Cardiac muscle cell (in vitro differentiated cells and primary cell): ENCODE measurements at regions not wholly inside any gene's neighbourhood (a gene's known extent, or its start where the extent isn't known, plus 50 kb on each side); places are given as distances from the start of the nearest gene placed in this dataset.

Experiments
- DNase-seq, 2 donors: peaks; one replicate each; pipeline versions ENCODE4 v3.0.0 to v3.0.0-alpha.2; 2010 to 2017; ENCODE audit warnings: low read depth in 1 of 2, low spot score in 1 of 2
- H3K27ac ChIP-seq: fragments of 200-600 bp; sonication (generic); 2 replicates; pipeline ENCODE4 v1.5.1; 2016
- H3K27me3 ChIP-seq: fragments of 200-600 bp; sonication (generic); 2 replicates; pipeline ENCODE4 v1.6.0; 2016; ENCODE audit warnings: control low read depth
- H3K36me3 ChIP-seq: fragments of 200-600 bp; sonication (generic); 2 replicates; pipeline ENCODE4 v1.5.1; 2016; ENCODE audit warnings: control low read depth
- H3K4me1 ChIP-seq: fragments of 200-600 bp; sonication (generic); 2 replicates; pipeline ENCODE4 v1.8.1; 2017; ENCODE audit warnings: low read depth, mild to moderate bottlenecking, mixed run types
- H3K4me3 ChIP-seq: fragments of 200-600 bp; sonication (generic); 2 replicates; pipeline ENCODE4 v1.5.1; 2016; ENCODE audit warnings: mild to moderate bottlenecking
- H3K9me3 ChIP-seq: fragments of 200-600 bp; sonication (generic); 2 replicates; pipeline ENCODE4 v1.5.1; 2017; ENCODE audit warnings: low read depth, mild to moderate bottlenecking, control low read depth
- TF ChIP-seq, protein P1 (sequence below): IDR thresholded peaks from 2 replicates; pipeline ENCODE4 v1.5.1; 2012; ENCODE audit warnings: low read depth, mild to moderate bottlenecking, low read length

DNA sequence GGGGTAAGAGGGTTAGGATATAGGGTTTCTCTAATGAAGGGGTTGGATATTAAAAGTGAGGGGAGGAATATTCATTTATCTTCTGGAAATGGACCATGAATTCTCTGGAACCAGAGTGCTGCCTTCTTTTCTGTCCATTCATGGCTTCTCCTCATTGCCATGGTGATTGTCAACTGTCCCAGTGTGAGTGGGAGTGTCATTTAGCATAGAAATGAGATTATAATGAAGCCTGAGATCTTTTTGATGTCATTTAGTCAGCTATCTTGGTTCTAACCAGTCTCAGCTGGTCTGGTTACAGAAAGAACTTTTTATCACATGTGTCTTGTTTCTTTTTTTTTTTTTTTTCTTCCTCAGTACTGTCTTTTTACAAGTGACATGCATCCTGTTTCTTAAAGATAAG is 497.3 kb upstream of the PITX2 start:
- H3K4me3 ChIP-seq = no peak overlapping the region
- no peaks in the 10 kb centered on the region for H3K9me3 ChIP-seq
- H3K27ac ChIP-seq = no peak overlapping the region
- no peaks in the 10 kb centered on the region for H3K36me3 ChIP-seq
- H3K27me3 ChIP-seq = no peaks in the 10 kb centered on the region
- TF ChIP-seq, protein P1, sequence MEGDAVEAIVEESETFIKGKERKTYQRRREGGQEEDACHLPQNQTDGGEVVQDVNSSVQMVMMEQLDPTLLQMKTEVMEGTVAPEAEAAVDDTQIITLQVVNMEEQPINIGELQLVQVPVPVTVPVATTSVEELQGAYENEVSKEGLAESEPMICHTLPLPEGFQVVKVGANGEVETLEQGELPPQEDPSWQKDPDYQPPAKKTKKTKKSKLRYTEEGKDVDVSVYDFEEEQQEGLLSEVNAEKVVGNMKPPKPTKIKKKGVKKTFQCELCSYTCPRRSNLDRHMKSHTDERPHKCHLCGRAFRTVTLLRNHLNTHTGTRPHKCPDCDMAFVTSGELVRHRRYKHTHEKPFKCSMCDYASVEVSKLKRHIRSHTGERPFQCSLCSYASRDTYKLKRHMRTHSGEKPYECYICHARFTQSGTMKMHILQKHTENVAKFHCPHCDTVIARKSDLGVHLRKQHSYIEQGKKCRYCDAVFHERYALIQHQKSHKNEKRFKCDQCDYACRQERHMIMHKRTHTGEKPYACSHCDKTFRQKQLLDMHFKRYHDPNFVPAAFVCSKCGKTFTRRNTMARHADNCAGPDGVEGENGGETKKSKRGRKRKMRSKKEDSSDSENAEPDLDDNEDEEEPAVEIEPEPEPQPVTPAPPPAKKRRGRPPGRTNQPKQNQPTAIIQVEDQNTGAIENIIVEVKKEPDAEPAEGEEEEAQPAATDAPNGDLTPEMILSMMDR = no peak
- DNase-seq = no peak
- no peaks in the 10 kb centered on the region for H3K4me1 ChIP-seq

DNA sequence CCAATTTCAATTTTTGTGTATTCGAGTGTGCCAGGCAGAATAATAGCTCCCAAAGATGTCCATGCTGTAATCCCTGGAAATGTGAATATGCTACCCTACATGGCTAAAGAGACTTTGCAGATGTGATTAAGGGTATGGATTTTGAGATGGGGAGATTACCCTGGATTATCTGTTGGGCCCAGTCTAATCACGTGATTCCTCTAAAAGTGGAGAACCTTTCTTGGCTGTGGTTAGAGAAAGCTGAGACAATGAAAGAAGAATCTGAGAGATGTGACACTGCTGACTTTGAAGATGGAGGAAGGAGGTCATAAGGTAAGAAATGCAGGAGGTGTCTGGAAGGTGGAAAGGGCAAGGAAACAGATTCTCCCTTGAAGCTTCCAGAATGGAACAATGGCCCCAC is 503.5 kb upstream of the PITX2 start:
- Histone ChIP-seq H3K27ac (no peak overlapping the region), H3K27me3 (no peaks in the 10 kb centered on the region), H3K4me1 (no peaks in the 10 kb centered on the region), H3K36me3 (no peaks in the 10 kb centered on the region), H3K4me3 (no peak overlapping the region), H3K9me3 (no peaks in the 10 kb centered on the region)
- no peak for DNase-seq
- TF ChIP-seq, protein P1 = no peak

DNA sequence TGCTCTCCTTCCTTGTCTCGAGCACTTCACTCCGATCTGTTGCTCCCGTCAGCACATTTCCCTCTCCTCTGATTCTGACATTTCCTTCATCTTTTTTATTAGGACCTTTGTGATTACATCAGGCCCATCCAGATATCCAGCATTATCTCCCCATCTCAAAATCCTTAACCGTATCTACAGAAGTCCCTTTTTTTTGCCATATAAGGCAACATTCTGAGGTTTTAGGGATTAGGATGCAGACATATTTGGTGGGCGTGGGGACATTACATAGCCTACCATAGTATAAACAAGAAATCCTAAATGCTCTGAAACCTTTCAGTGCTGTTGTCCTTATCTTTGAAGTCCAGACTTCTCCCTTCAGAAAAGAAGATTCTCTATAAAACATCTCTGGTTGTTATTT is 505.0 kb upstream of the PITX2 start:
- Histone ChIP-seq H3K4me3 (no peak overlapping the region), H3K36me3 (no peaks in the 10 kb centered on the region), H3K27me3 (no peaks in the 10 kb centered on the region), H3K27ac (no peak overlapping the region), H3K4me1 (no peaks in the 10 kb centered on the region), H3K9me3 (no peaks in the 10 kb centered on the region)
- TF ChIP-seq, protein P1 = no peak
- DNase-seq = no peak

DNA sequence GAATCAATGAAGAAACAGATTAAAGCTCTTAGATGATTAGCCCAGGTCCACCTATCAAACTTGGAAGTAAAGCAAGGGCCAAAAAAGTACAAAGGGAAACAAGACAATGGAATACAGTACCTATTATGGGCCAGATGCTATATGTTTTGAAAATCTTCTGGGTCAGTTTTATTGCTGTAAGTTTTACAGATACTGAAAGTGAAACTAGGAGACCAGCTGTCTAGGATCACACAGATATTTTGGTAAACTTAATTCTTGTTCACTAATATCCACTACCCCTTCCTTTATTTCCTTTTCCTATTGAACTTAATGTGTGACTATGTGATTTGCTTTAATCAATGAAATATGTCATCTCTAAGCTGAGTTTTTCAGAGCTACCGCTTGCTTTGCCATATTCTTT is 505.4 kb upstream of the PITX2 start:
- no peaks in the 10 kb centered on the region for H3K27me3 ChIP-seq
- H3K4me1 ChIP-seq = no peaks in the 10 kb centered on the region
- DNase-seq = no peak
- no peak overlapping the region for H3K27ac ChIP-seq
- no peak overlapping the region for H3K4me3 ChIP-seq
- H3K36me3 ChIP-seq = no peaks in the 10 kb centered on the region
- no peaks in the 10 kb centered on the region for H3K9me3 ChIP-seq
- TF ChIP-seq, protein P1 = no peak

DNA sequence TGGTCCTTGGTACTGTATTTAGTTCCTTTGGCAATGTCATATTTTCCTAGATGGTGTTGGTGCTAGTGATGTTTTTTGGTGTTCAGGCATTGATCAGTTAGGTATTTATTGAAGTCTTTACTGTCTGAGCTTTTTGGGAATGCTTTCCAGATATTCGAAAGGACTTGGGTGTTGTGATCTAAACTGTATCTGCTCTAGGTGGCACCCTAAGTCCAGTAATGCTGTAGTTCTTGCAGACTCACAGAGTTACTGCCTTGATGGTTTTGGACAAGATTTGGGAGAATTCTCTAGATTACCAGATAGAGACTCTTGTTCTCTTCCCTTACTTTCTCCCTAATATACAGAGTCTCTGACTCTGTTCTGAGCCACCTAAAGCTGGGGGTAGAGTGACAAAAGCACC is 513.6 kb upstream of the PITX2 start:
- Histone ChIP-seq H3K36me3 (no peaks in the 10 kb centered on the region), H3K27me3 (no peaks in the 10 kb centered on the region), H3K4me3 (no peak overlapping the region), H3K4me1 (no peaks in the 10 kb centered on the region), H3K9me3 (no peaks in the 10 kb centered on the region), H3K27ac (no peak overlapping the region)
- DNase-seq = peak in 1 of 2 donors; percentile 1
- TF ChIP-seq, protein P1 = no peak

DNA sequence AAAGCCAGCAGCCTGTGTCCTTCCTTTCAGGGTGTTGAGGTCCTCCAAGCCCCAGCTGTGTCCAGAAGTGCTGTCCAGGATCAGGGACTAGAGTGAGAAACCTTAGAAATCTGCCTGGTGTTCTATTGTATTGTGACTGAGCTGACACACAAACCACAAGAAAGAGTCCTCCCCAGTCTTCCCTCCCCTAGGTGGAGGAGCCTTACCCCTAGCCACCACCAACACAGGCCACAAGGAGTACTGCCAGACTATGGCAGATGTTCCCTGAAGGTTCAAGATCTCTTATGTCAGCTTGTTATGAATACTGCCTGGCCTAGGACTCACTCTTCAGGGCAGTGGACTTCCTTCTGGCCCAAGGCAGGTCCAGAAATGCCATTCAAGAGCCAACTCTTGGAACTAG is 514.1 kb upstream of the PITX2 start:
- Histone ChIP-seq H3K4me1 (no peaks in the 10 kb centered on the region), H3K27me3 (peaks cover 4% of the 10 kb centered on the region)

More for the DNA sequence above, 514.1 kb upstream of the PITX2 start:
- no peak overlapping the region for H3K4me3 ChIP-seq
- TF ChIP-seq, protein P1 = no peak
- H3K27ac ChIP-seq = no peak overlapping the region
- H3K9me3 ChIP-seq = no peaks in the 10 kb centered on the region
- H3K36me3 ChIP-seq = no peaks in the 10 kb centered on the region
- DNase-seq = no peak
